RKO (cell line): ENCODE measurements at regions not wholly inside any gene's neighbourhood (a gene's known extent, or its start where the extent isn't known, plus 50 kb on each side); places are given as distances from the start of the nearest gene placed in this dataset.
A peak's percentile ranks its signal among the peaks of the same experiment; 100 is the strongest.
"Not testable (repeated sequence)": the region's sequence is repeated elsewhere in the genome, so short reads cannot be mapped to it uniquely, and the experiment has no call there.

ENCODE experiments used
- DNase-seq: peaks from one replicate; pipeline ENCODE4 v3.0.0-alpha.2; 2016; ENCODE audit warnings: low spot score

DNA sequence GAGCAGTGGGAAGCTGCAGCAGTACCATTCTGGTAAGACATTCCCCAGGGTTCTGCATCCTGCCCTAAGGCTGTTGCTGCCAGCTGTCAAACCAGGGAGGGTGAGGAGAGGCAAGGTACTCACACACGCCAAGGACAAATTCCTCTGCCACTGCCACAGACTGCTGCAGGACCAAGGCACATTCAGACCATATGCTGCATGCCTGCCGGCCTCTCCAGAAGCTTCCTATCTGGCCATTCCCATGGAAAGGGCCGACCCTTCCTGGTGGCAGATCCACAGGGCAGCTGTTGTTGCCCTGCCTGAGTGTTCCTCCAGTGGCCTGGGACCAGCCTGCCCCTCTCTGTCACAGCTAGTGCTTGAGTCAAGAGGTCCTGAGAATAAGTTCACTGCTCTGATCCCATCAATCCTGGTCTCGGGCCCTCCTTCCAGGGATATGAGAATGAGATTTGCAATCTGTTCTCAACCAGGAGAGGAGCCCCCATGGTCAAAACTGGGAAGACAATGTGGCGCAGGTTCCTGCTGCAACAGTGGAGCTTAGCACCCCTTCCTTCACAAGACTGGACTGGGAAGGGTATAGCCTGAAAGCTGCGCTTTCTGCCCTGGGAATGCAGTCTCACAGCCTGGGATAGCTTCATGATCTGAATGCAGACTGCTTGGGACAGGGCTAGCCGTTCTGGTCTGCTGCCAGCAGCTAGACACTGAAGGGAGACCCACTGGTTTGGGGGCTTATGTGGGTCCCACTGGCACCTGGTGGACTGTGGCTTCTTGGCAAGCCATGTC lies 342.5 kb upstream of the NDST3 start:
- DNase-seq, result no peak

DNA sequence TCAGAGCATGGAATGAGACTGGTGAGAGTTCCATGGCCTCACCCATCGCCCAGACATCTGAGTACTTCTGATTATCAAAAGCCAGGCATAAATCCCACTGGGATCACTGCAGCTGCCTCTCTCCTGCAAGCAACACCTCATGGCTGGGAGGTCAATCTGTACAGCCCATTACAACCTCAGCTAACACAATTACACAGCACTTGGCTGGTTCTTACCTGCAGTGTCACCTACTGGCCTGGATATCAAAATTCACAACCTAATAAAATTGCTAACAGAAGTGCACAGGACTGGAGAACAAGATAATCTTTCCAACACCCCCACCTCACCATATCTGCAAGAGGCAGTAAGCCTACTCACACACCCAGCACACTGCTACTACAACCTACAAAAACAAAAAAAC lies 341.7 kb upstream of the NDST3 start:
- no peak for DNase-seq

DNA sequence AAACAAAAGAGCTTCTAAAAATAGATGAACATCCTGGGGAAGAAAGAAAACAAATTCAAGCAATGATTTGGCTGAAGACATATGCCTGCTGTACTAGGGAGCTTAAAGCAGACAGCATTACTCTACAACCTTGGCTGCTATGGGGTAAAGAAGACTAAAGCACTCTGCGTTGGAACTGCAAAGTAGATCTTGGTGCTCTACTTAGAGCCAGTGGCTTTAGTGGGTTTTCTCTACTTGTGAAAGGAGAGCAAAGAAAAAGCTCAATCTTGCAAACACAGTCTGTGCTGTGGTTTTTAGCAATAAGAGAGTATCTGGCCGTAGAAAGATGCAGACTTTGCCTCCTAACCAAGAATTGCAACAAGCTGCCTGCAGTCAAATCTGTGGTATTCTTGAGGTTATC lies 334.7 kb upstream of the NDST3 start:
- no peak for DNase-seq

DNA sequence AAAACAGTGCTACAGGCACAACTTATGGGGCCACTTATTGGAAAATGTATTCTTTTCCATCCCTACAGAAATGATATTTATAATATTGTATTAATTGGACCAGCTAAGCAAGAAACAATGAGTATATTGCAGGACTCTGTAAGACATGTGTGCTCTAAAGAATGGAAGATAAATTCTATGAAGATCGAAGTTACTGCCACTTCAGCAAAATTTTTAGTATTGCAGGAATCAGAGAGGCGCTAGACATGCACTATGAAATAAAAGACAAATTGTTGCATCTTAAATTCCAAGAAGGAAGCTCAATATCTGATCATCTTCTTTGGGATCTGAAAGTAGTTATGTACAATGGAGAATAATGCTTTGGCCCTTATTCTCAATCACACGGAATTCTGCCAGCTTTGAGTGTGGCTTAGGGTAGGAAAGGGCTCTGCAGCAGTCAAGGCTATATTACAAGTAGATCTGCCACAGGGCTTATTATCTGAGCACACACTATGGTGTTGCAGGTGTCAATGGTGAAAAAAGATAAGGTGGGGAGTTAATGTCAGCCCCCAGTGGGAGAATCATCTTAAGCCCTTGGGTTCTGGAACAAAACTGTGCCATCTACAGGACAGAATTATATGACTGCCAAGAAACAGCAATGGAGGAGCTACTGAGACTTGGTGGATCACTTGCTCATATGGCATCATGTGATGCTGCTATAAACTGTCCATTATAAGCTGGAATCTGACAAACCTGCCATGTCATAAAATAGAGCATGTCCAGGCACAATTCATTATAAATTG lies 334.0 kb upstream of the NDST3 start:
- peak; percentile 29 for DNase-seq

DNA sequence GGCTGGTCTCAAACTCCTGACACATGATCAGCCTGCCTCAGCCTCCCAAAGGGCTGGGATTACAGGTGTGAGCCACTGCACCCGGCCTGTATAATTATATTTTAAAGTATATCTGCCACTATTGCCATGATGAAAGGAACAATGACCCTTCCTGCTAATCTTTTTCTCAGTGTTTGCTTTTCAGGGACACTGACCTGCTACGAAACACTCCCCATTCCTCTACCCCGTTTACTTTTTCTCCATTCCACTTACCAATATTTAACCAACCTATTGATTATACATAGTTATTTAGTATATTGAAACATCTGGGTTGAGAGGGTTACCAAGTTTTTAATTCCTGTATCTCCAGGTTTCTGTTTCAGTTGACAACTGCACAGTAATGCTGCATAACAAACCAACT lies 331.9 kb upstream of the NDST3 start:
- no peak for DNase-seq

DNA sequence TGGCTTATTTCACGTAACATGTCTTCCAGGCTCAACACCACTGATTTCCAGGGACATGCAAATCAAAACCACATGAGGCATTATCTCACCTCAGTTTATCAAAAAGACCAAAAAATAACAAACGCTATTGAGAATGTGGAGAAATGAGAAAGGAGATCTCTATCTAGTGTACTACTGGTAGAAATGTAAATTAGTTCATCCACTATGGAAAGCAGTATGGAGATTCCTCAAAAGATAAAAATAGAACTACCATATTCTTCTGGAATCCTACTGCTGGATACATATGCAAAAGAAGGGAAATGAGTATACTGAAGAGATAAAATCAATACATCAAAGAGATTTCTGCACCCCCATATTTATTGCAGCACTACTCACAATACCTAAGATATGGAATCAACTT lies 329.6 kb upstream of the NDST3 start:
- no peak for DNase-seq

DNA sequence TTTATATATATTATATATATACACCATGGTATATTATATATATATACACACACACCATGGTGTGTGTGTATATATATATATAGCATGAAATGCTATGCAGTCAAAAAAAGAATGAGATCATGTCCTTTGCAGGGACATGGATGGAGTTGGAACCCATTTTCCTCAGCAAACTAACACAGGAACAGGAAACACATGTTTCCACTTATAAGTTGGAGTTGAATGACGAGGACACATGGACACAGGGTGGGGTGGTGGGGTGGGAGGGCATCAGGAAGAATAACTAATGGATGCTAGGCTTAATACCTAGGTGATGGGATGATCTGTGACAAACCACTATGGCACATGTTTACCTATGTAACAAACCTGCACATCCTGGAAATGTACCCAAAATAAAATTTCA lies 293.6 kb upstream of the NDST3 start:
- DNase-seq, result no peak

DNA sequence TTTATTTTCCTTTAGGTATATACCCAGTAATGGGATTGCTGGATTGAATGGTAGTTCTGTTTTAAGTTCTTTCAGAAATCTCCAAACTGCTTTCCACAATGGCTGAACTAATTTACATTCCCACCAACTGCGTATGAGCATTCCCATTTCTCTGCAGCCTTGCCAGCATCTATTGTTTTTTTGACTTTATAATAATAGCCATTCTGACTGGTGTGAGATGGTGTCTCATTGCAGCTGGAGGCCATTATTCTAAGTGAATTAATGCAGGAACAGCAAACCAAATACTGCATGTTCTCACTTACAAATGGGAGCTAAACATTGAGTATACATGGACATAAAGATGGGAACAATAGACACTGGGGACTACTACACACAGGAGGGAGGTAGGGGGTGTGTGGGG lies 288.9 kb upstream of the NDST3 start:
- DNase-seq, result not testable (repeated sequence)

DNA sequence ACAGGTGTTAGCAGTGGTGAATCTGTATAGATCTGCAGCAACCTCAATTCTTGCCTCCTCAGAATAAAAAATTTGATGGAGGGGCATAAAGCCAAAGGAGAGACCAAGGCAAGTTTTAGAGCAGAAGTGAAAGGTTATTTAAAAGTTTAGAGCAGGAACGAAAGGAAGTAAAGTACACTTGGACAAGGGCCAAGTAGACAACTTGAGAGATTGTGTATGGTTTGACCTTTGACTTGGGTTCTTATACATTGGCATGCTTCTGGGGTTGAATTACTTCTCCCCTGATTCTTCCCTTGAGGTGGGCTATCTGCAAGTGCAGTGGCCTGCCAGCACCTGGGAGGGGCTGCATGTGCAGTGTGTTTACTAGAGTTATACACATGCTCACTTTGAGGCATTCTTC lies 278.8 kb upstream of the NDST3 start:
- DNase-seq, result no peak

DNA sequence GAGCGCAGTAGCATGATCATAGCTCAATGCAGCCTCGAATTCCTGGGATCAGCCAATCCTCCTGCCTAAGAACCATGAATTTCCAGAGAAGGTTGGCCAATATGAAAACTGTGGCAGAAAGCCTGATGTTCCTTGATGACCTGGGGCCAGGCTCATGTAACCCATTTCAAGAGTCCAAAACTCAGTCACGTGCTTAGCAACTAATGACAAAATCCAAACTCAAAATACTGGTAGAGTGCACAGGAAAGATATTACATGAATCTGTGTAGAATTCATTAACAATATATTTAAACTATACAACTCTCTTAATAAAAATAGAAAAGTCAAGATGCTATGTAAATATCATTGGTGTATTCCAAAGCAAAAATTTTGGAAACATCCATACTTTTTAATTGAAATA lies 265.7 kb upstream of the NDST3 start:
- no peak for DNase-seq

DNA sequence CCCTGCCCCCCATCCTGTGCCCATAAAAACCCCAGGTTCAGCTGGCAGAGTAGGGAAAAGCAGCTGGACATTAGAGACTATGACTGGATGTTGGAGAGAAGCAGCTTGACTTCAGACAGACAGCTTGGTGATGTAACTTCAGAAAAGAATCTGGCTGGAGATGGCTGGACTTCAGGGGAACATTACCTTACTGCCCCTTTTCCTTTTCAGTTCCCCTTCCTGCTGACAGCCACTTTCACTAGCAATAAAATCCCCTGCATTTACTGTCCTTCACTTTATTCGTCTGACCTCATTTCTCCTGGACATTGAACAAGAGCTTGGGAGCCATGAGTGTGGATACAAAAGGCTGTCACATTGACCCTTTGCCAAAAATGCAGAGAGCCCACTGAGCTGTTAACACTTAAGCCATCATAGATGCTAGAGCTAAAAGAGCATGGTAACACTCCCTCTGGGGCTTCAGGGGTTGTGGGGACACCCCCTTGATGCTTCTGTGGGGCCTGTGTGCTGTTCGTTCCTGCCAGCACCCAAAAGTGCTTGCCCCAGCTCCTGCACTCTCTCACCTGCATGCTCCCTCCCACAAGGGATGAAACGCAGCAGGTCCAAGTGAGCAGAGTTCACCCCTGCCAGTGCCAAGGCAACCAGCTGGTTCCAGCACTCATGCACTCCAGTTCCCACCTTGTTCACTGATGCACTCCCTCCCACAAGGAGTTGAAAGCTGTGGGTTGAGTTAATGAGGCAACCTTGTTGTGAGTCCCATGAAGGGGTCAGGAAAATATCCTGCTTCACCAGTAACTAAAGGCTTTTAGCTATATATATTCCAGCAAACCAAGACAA lies 263.8 kb upstream of the NDST3 start:
- no peak for DNase-seq

DNA sequence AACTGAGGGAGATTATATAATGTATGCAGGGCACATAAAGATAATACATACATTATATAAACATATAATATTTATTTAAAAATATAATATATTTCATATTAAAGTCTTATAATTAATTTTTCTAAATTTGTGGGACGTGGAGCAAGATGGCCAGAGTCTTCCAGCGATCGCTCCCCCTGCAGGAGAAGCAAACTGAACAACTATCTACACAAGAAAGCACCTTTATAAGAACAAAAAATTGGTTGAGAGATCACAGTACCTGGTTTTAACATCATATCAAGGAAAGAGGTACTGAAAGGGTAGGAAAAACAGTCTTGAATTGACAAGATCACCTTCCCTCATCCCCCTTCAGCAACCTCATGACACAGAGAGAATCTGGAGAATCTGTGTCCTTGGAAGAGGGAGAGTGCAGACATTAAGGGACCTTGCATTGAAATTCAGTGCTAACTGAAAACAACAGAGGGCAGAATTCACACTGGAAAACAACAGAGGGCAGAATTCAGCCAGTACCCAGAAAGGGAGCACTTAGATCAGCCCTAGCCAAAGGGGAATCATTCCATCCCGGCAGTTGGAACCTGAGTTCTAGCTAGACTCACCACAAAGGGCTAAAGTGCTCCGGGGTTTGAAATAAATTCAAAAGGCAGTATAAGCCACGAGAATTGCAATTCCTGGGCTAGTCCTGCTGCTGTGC lies 262.5 kb upstream of the NDST3 start:
- DNase-seq, result no peak

DNA sequence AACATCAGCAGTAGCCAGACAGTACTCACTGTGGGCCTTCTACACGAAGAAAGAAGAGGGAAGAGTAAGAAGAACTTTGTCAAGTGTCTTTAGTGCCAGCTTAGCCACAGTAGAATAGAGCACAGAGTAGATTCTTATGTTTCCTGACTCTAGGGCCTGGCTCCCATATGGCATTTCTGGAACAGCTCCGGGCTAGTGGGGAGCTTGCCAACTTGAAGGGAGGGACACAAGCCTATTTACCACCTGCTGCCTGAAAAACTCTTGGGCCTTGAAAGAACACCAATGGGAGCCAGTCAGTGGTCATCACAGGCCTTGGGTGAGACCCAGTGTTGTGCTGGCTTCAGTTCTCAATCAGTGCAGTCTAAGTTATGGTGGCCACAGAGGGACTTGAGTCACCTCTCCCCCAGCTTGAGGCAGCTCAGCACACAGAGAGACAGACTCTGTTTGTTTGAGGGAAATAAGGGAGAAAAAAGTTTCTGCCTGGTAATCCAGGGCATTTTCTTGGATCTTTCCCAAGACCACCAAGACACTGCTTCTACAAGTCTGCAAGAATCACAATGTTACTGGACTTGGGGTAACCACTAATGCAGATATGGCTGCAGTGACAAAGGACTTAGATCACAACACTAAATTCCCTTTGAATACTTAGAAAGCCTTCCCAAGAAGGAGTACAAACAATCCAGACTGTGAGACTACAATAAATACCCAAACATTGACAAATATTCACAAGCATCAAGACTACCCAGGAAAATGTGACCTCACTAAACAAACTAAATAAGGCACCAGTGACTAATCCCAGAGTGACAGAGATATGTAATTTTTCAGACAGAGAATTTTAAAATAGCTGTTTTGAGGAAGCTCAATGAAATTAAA lies 261.0 kb upstream of the NDST3 start:
- DNase-seq, result no peak

DNA sequence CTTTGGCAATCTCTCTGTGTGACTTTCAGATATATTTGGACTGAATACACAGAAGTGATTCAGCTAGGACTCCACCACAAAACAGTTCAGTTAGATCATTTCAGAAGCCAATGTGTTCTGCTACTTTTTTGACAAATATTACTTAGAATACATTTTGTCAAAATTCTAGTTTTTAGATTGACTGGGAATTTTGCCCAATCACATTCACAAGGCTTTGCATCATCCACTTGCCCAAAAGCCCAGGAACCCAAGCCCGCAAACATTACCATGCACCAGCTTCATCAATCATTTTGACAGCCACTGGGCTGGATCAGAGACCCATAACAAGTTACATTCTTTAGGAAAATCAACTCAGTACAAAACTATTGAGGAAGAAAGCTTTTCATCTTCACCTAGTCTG lies 256.6 kb upstream of the NDST3 start:
- no peak for DNase-seq

DNA sequence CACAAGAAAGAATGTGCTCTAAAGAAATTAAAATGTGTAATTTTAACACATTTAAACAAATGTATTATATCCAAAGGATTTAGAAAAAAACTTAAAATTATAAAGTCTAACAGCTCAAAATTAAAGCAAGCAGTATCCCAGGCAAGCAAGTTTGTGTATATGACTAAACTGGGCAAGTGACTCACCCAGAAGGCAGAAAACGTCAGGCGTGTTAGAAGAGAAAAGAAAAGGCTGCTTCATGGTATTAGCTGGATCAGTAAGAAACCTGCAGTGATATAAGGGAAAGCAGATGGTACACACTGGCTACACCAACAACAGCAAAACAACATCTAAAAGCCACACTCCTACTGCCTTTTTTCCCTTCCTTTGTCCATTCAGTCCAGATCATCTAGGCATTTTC lies 250.6 kb upstream of the NDST3 start:
- DNase-seq, result peak; percentile 80

DNA sequence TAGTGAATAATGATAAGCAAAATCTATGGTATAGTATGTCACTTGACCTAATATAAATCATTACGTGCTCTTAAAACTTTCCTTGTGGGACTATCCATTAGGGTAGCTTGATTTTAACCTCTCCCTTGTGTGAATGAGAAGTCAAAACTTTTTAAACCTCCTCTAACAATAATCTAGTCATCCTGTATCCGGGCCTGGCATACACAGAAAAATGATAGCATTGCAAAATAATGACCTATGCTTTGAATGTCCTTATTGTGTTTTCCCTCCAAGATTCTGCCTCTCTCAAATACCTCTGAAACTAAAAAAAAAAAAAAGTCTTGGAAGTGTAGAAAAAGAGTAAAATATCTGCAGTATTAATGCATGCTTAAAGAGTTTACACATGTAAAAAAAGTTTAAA lies 250.0 kb upstream of the NDST3 start:
- DNase-seq, result no peak

DNA sequence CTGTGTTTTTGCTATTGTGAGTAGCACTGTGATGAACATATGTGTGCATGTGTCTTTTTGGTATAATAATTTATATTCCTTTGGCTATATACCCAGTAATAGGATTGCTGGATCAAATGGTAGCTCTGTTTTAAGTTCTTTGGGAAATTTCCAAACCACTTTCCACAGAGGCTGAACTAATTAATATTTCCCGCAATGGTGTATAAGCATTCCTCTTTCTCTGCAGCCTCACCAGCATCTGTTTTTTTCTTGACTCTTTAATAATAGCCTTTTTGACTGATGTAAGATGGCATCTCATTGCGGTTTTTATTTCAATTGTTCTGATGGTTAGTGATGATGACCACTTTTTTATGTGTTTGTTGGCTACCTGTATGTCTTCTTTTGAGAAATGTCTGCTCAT lies 247.7 kb upstream of the NDST3 start:
- no peak for DNase-seq

DNA sequence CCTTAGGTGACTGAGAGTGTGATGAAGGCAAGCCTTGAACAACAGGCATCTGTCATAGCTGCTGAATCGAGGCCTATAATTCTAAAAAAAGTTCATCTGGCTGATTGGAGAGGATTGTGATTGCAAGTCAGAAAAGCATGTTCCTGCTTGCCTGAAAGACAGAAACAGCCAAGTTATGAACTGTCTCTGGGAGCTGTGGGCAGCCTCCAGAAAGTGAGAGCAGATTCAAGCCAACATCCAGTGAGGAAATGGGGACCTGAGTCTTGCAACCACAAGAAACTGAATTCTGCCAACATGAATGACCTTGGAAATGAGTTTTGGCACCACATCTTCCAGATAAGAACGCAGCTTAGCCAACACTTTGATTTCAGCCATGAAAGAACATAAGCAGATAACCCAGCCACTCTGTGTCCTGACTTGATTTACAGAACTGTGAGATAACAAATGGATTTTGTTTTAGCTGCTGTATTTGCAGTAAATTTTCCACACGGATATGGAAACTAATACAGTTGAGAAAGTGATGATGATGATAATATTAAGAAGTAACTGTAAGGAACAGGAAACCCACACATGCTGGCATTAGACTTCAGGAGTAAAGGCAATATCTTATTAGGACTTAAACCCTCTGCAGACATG lies 240.3 kb upstream of the NDST3 start:
- no peak for DNase-seq

DNA sequence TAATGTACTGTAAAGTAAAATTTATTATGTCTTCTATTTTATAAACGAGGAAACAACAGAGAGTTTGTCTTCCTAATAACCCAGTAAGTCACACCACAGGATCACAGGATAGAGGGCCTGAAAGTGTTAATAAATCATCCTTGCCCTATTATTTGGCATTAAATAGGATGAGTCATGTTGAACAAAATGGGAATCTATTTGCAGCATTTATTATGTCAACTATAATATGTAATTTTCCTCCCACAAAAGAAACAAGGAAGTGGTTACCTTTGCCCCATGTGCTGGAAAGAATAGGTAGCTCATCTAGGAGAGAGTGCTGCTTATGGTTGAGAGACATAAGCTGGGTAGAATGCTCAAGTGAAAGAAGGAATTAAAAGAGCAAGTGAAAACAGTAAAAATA lies 237.6 kb upstream of the NDST3 start:
- no peak for DNase-seq

DNA sequence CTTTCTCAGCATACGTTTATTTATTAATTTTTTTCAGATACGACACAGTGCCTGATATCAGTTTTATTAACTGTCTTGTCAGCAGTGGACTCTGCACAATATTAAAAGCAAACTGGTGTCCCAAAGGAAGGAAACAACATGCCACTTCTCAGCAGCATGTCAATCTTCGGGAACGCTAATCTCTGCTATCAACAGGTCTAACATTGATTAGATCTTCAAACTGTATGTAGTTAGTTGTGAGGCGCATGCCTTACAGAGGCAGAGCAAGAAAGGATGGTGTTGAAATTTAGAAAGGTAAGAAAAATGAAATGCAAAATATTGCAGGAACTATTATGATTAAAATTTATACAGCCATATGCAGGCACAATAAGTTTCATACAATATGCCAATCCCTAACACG lies 233.7 kb upstream of the NDST3 start:
- no peak for DNase-seq

DNA sequence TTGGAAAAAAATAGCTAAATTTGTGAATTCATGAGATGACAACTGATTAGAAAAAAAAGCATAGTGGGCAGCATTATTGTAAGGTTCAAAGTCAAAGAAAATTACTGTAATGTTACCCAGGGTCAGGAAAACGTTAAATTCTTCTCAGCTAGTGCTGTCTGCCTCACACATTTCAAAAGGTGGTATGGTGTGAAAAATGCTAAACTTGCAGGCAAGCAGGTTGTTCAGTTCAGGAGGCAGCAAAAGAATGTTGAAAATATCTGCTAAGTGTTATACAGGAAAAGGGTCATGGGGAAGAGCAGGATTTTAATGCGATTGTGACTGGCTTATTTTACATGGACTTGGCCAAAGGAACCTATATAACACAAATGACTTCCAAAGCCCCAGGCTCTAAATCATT lies 232.5 kb upstream of the NDST3 start:
- DNase-seq, result no peak
